ENCODE measurements at regions not wholly inside any gene's neighbourhood (a gene's known extent, or its start where the extent isn't known, plus 50 kb on each side); places are given as distances from the start of the nearest gene placed in this dataset.

GRCh38 chr10:44132361-44133289 is 252.3 kb downstream of the CXCL12 start:
- TF ChIP-seq, protein P1, sequence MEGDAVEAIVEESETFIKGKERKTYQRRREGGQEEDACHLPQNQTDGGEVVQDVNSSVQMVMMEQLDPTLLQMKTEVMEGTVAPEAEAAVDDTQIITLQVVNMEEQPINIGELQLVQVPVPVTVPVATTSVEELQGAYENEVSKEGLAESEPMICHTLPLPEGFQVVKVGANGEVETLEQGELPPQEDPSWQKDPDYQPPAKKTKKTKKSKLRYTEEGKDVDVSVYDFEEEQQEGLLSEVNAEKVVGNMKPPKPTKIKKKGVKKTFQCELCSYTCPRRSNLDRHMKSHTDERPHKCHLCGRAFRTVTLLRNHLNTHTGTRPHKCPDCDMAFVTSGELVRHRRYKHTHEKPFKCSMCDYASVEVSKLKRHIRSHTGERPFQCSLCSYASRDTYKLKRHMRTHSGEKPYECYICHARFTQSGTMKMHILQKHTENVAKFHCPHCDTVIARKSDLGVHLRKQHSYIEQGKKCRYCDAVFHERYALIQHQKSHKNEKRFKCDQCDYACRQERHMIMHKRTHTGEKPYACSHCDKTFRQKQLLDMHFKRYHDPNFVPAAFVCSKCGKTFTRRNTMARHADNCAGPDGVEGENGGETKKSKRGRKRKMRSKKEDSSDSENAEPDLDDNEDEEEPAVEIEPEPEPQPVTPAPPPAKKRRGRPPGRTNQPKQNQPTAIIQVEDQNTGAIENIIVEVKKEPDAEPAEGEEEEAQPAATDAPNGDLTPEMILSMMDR (IDR thresholded peaks at IDR 0.05): no peak
- no peak for TF ChIP-seq POLR2A (IDR thresholded peaks at IDR 0.05)
